IMR-90 (cell line): ENCODE measurements at regions not wholly inside any gene's neighbourhood (a gene's known extent, or its start where the extent isn't known, plus 50 kb on each side); places are given as distances from the start of the nearest gene placed in this dataset.

Experiments
- CTCF ChIP-seq: conservative IDR thresholded peaks from 2 replicates; pipeline ENCODE4 v1.5.1; 2012; ENCODE audit warnings: mild to moderate bottlenecking, low read depth, low read length, improper control_type of control experiment
- SMC3 ChIP-seq: fragments of 150-350 bp; IDR thresholded peaks from 2 replicates; pipeline ENCODE4 v1.6.1; 2016; ENCODE audit warnings: low read depth, mild to moderate bottlenecking, antibody characterized with exemption, low read length, moderate library complexity
- TF ChIP-seq, protein P1 (sequence below): fragments of 150-350 bp; IDR thresholded peaks from 2 replicates; pipeline ENCODE4 v1.6.1; 2017; ENCODE audit warnings: mild to moderate bottlenecking, antibody characterized with exemption, low read length, low read depth

DNA sequence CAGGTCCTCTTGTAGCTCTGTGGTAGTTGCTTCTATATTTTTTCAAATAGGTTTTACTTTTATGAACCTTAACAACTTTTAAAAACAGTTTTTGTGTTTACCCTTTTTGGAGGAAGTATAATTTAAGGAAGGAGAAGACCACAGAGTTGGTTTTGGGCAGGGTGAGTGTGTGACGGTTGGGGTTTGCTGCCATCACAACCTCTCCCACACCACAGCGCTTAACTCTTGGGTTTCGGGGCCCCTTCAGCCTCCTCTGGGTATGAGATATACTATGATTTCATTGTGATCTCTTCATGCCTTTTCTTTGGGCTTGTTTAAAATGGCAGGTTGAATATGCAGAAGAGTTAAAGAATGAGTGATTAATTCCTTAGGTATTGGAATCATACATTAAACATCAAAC, 228.7 kb upstream of the CRY1 start:
- TF ChIP-seq CTCF, result no peak
- TF ChIP-seq, protein P1, sequence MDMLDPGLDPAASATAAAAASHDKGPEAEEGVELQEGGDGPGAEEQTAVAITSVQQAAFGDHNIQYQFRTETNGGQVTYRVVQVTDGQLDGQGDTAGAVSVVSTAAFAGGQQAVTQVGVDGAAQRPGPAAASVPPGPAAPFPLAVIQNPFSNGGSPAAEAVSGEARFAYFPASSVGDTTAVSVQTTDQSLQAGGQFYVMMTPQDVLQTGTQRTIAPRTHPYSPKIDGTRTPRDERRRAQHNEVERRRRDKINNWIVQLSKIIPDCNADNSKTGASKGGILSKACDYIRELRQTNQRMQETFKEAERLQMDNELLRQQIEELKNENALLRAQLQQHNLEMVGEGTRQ, result no peak
- TF ChIP-seq SMC3, result no peak
